RWPE1 (cell line): ENCODE measurements at regions not wholly inside any gene's neighbourhood (a gene's known extent, or its start where the extent isn't known, plus 50 kb on each side); places are given as distances from the start of the nearest gene placed in this dataset.

Experiments used
- CTCF ChIA-PET: fragments of 350-600 bp; sonication (Branson Sonifier 250); formaldehyde crosslinking; extraction: SDS; loops from one replicate; lab custom pipeline; 2021; lab: Yijun Ruan, JAX
- POLR2A ChIA-PET: fragments of 400-600 bp; formaldehyde crosslinking; extraction: SDS; loops from one replicate; lab custom pipeline; 2020; ENCODE audit warnings: antibody characterized with exemption; ENCODE audit not compliant: low non-redundant PET; lab: Yijun Ruan, JAX
- DNase-seq: peaks from one replicate; pipeline ENCODE4 v3.0.0; 2012; ENCODE audit warnings: low spot score
- H3K27ac ChIP-seq: fragments of 450-650 bp; 2 replicates; pipeline ENCODE4 v1.5.1; 2017
- TF ChIP-seq, protein P1 (sequence below): fragments of 450-650 bp; conservative IDR thresholded peaks from 2 replicates; pipeline ENCODE4 v1.5.1; 2017; ENCODE audit warnings: low read depth, mild to moderate bottlenecking

DNA sequence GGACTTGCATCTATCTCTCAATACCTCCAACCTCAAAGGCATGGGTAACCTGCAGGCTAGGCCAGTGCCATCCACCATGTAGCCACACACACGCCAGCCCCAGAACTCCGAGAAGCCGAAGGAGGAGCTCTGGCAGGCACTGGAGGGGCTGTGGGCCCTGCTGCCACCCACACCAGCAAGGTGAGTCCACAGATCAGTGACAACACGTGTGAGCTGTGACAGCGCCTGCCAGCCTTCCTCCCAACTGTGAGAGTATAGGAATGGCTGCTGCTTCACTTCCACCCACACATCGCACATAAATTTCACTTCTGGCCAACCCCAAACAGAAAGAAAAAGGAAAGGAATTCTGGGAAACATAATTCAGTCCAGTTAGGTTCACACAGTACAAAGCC lies 422.6 kb downstream of the BCOR start:
- ChIA-PET POLR2A (no interaction called here), CTCF (no interaction called here)
- no peak for DNase-seq
- TF ChIP-seq, protein P1, sequence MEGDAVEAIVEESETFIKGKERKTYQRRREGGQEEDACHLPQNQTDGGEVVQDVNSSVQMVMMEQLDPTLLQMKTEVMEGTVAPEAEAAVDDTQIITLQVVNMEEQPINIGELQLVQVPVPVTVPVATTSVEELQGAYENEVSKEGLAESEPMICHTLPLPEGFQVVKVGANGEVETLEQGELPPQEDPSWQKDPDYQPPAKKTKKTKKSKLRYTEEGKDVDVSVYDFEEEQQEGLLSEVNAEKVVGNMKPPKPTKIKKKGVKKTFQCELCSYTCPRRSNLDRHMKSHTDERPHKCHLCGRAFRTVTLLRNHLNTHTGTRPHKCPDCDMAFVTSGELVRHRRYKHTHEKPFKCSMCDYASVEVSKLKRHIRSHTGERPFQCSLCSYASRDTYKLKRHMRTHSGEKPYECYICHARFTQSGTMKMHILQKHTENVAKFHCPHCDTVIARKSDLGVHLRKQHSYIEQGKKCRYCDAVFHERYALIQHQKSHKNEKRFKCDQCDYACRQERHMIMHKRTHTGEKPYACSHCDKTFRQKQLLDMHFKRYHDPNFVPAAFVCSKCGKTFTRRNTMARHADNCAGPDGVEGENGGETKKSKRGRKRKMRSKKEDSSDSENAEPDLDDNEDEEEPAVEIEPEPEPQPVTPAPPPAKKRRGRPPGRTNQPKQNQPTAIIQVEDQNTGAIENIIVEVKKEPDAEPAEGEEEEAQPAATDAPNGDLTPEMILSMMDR: no peak
- H3K27ac ChIP-seq: no peak overlapping the region

DNA sequence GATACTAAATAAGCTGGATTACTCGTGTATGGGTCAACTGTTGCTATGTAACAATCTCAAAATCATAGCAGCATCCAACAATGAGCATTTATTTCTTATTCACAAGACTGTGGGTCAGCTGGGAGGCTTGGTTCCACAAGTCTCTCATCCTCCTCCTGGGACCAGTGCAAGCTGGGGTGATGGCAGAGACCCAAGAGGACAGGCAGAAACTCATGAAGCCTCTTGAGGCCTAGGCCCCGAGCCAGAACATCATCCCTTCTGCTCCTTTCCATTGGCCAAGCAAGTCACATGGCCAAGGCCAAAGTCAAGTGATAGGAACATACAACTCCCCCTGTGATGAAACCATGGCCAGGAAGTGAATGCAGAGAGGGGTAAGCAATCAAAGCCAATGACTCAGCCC lies 422.1 kb downstream of the BCOR start:
- CTCF ChIA-PET: no interaction called here
- POLR2A ChIA-PET: no interaction called here
- TF ChIP-seq, protein P1: no peak
- H3K27ac ChIP-seq: no peak overlapping the region
- DNase-seq: no peak

DNA sequence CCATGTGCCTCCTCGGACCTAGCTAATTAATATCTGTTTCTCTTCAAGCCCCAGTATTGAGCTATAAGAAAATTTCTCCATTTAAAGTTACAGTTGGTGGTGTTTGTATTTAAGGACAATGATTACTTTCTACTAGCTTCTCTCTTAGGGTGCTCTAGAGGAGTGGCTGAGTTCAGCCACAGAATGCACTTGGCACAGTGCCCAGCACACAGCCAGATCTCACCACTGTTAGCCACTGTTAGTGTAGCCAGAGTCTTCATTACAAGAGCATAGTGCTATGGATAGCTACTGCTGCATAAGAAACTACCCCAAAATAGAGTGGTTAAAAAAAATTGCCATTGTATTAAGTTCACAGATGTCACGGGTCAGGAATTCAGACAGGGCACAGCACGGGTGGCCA lies 421.3 kb downstream of the BCOR start:
- POLR2A ChIA-PET: no interaction called here

DNA sequence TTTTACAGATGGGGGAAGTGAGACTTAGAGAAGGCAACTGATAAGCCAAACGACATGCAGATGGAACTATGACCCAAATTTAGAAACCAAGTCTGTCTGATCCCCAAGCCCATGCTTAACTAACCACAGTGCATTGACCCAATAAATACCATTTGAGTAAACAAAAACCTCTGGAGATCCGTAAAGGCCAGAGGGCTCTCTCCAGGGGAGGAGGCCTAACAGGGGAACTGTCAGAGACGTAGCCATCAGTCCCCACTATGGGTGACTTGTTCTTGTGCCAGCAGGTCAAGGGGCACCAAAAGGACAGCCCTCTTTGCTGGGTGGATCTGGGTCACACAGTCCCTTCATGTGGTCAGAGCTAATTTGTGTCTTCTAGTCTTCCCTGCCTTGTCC lies 420.2 kb downstream of the BCOR start:
- CTCF ChIA-PET: no interaction called here
- DNase-seq: no peak
- H3K27ac ChIP-seq: no peak overlapping the region
- TF ChIP-seq, protein P1: no peak
- POLR2A ChIA-PET: no interaction called here

More for the DNA sequence above, 421.3 kb downstream of the BCOR start:
- CTCF ChIA-PET: no interaction called here
- DNase-seq: no peak
- no peak overlapping the region for H3K27ac ChIP-seq
- TF ChIP-seq, protein P1: no peak

DNA sequence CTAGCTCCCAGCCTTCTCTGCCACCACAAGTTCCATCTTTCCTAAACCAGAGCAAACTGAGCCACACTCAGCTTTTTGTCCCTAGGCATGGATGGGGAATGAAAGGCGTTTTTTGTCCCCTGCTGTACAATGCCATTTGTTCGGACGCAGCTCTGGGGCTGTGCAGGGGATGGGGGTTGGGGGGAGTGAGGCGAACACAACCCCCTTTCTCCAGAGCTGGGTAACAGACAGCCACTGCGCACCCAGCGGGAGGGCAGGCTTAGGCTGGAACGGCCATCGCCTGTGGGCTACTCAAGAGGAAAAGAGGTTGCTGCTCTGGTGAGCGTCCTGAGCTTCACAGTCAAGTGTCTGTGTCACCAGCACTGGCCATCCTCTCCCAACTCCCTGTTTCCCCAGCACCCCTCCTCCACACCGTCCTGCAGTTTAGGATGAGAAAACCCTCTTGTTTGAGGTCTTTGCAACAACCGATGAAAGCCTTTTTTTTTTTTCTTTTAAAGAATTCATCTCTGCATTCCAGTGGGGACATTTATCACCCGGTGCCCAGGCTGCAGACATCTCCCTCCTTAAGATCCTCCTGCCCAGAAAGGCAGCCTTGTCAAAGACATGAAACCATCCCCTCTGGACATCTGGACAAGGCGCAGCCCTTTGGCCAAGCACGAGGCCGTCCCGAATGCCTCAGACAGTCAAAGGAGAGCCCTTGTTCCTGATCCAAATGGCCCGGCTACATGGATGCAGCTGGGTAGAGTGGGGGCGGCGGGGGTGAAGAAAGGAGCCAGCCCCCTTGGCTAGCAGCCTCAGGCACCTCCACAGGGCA lies 419.6 kb downstream of the BCOR start:
- TF ChIP-seq, protein P1: no peak
- ChIA-PET POLR2A (no interaction called here), CTCF (no interaction called here)
- DNase-seq: no peak
- no peak overlapping the region for H3K27ac ChIP-seq

DNA sequence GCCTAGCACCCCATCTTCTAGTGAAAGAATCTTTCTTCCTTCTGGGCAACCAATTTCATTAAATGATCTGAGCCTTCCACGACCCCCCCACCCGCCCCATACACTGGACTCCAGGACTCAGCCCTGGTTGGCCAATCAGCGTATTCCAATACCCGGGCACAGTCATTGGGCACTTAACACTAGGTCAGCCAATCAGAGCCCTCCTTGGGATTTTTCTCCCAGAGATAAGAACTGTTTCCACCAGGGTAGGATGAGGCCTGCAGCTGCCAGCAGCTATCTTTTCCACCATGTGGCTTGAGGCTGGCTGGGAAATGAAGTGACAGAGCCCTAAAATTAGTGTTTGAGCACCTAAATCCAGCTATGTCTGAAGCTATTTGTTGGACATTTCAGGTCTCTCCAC lies 418.8 kb downstream of the BCOR start:
- no peak overlapping the region for H3K27ac ChIP-seq
- DNase-seq: no peak
- ChIA-PET POLR2A (no interaction called here), CTCF (no interaction called here)
- TF ChIP-seq, protein P1: no peak
